Activated CD4-positive, alpha-beta T cell treated with anti-CD3 and anti-CD28 coated beads for 24 hours (primary cell): ENCODE measurements at regions not wholly inside any gene's neighbourhood (a gene's known extent, or its start where the extent isn't known, plus 50 kb on each side); places are given as distances from the start of the nearest gene placed in this dataset.

Experiments used
- DNase-seq, 2 donors: peaks; one replicate each; pipeline ENCODE4 v3.0.0-alpha.2; 2020; ENCODE audit warnings: low read depth in 2 of 2

DNA sequence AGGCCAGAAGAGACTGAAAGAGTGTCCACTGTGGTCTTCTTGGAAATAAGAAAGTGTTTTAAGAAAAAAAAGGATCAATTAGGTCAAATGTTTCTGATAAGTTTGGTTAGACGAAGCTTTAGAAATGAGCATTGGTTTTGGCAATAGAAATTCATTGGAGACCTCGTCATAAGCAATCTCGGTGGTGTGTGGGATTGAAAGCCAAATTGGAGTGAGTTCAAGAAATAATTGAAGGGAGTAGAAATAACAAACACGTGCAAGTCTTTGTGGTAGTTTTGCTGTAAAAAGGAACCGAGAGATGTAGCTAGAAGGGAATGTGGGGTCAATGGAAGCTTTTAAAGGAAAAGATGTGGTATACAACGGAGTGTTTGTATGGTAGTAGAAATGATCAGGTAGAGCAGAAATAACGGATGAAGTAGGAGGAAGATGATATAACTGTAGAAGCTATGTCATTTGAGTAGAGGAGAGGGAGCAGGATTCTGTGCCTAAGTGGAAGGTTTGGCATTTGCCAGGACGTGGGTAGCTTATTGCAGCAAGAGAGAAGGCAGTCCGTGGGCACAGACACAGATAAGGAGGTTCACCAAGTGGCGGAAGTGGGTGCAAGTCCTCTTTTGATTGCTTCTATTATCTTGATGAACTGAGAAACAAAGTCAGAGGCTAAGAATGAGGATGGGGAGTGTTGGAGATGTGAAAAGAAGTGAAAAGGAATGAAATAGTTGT is 146.2 kb downstream of the DACT1 start:
- DNase-seq: no peak

DNA sequence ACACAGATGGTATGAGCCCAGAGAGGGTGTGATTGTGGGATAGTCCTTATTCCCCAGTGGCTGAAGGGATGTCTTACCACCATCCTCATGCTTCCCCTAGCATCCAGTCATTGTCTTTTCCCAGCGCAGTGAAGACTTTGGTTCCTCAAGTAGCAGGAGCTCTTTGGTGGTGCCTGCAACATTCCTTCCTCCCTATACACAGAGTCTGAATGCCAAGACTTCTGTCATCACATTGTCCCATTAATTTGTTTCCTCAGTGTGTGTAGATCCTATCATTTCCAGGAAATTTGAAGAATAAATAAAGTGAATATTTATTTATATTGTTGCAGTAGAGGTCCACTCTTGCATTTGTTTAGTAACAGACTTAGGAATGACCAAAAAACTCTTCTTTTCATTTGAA is 147.2 kb downstream of the DACT1 start:
- DNase-seq: no peak

DNA sequence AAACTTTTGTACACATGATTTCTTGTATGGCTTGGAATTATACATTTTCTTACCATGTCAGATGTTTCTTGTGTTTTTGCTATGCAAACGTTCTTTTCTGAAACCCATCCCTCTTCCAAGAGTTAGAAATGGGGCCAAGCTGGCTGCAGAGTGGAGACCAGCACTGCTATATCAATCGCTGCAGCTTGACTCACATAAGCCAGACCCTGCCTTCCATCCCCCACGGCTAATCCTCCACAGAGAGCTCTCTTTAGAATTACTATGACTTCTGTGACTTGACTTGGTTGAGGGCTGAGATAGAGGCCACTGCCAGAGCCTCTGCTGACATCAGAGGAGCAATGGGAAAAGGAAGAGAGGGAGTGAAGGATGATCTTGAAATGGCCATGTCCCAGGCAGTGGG is 147.9 kb downstream of the DACT1 start:
- no peak for DNase-seq

DNA sequence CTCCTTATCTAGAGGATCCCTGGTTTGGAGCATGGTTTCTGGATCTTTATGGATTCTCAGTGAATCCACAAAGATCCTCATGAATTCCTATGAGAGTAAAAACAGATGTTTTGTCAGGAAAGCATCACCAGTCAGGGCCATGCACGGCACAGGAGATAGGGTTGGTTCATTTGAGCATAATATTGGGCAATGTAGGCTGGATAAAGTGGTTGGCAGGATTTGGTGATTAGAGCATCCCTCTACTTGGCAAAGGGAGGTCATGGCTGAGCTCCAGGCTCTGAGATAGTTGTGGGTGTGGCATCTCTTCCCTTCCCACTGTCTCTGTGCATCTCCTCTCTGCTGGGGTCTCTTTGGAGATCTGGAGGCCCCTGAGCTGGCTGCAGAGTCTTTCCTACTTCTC is 149.8 kb downstream of the DACT1 start:
- DNase-seq: no peak

DNA sequence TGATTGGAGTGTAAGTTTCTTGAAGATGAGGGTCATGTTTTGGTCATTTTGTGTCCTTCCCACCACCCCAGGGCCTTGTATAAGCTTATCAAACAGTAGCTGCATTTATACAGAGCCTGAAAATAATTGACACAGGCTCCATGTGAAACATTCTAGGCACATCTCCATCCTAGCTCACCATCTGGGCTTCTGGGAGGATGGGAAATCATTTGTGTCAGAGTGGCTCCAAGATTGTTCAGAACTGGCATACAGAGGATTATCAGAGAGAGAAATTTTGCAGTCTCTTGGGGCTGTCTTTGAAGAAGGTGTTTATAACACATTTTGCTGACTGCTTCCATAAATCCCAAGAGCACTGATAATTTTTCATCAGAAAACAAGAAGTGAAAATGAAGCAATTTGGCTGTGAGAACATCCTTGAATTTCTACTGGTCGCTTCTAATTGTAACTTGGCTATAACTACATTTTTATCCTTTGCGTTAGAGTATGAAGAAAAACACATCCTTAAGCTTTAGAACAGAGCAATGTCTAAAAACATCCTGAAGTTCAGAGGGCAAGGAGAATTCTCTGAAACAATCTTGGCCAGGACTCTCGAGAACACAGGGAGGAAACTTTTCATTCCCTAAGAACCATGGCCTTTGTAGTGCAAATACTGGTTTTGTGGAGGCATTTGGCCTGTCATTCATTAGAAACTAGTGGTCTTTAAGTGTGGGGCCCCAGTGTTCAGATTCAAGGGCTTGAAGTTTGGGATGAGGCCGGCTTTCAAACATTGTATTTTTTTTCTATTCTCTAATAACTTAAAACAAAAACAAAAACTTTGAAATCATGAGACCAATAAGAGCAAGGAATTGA is 151.1 kb downstream of the DACT1 start:
- DNase-seq: no peak

DNA sequence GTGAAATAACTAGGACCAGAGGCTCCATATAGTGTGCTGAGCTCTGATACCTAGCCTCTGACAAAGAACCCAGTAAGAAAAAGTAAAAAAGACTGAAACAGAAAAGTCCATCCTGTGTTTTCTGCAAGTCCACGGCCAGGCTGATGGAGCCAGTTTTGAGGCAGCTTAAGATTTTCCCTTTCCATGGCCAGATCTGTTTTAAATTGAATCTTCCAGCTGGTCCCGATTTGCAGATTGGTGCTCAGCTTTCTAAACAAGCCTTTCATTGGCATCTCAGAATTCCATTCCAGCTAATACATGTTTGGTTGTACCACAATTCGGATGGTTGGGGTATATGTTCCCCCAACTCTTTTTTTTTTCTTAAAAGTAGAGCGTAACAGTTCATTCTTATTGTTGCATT is 152.0 kb downstream of the DACT1 start:
- DNase-seq: no peak

DNA sequence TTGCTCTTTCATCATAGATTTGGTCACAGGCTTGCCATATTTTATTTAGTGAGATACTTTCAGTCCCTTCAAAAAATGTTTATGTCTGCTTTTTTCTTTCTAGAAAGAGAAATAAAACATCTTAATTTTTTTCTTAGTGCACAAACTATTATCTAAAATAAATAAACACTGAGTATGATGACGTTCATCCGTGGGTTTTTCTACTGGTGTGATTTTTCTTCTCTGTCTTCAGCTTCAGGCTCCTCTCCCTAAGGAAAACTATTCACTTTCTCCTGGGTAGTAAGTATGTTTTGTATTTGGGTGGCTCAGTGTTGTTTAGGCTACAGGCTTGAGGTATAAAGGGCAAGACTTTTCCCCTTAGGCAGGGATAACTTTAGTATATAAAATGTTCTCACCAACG is 154.7 kb downstream of the DACT1 start:
- no peak for DNase-seq

DNA sequence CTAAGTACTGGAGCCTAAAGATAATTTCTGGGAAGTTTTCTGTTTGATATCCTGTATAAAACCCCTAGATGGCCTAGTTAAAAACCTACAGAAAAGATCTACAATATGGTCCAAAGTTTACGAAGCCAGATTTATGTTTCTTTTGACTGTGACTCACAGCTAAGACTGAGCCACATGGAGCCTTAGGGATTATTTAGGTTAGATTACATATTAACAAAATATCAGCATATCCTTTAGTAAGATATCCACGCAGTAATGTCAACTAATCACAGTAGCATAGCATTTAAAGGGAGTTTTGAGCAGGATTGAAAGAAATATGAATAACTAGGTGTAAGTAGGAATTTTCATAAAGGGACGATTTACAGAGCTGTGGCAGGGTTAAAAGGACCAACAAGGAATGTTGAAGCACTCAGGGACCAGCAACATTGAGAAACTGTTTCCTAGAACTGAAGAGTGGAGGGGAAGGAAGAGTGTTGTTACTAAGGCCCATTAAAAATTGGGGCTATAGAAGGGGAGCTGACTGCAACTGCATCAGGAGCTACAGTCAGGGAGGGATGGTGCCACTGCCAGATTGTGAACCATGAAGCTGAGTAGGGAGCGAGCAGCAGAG is 155.5 kb downstream of the DACT1 start:
- DNase-seq: no peak

DNA sequence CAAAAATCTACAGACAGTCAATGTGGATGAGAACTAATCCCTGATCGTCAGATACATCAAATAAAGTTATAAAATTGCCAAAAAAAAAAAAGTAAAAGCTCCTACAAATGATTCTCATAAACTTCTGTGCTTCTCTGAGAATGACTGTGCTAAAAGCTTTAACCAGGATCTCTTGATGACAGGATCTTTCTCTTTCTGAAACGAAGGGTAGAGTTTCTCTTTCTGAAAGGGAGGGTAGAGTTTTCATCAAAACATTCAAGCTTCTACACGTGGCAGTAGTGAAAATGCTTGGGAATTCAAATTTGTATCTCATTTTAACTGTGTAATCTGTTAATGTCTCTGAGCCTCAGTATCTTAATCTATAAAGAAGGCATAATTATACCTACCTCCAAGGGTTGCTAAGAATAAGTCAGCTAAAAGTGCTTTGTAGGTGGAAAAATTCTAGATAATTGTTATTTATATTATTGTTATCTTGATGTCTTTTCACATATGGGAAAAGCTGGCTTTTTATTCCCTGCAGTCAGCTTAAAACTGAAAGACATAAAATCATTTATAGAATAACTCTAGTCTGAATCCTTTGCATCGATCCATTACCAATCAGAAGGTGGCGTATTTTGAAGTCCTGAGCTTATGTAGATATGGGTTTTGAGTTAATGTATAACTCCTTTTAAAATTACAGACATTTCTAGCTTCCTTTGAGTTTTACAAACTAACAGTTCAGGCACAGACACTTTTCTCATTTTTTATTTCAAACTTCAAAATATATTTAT is 157.4 kb downstream of the DACT1 start:
- DNase-seq: no peak

DNA sequence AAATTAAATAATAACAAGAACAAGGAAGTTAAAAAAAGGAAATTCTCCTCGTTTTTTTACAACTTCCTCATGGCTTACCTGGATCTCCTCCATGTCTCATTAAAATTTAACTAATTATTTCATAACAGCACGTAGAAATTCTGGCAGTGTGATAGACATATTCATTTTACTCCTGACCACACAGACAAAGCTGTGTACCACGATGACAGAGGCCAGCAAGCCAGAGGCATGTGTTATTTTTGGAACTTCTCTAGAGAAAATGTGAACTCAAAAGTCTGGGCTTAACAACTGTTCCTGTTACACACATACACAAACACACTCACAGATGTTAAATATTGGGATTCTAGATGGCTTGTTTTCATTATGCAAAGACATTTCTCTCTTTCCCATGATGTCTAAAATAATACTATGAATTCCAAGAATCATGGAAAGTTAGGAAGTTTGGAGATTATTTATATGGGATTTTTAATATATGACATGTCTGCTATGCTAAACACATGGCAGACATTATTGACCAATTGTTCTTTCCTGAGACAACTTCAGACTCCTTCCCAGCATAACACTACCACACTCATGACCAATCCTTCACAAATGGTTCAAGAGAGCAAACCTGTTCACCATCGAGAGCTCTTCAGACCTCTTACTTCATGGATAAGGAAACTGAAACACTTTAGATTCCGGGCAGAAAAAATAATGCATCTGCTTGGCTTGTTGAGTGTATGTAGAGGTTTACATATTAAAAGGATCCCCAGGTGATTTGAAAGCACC is 158.7 kb downstream of the DACT1 start:
- DNase-seq: no peak

DNA sequence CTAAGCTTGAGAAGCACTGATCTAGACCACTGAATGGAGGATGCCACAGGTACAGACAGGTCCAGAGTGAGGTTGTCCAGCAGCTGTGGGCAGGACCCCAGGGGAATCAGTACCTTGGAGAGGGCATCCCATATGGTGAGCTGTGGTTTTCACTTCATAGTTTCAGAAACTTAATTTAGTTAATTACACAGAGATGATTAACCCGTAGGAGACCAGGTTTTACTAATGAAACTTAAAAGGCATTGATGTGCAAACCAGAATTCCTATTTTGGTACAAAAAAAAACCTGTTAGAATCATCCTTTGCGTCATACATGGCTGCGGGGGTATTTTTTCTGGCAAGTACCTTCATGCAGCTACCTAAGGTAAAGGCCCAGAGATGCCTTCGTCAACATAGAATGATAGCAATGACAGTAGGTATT is 159.3 kb downstream of the DACT1 start:
- no peak for DNase-seq

DNA sequence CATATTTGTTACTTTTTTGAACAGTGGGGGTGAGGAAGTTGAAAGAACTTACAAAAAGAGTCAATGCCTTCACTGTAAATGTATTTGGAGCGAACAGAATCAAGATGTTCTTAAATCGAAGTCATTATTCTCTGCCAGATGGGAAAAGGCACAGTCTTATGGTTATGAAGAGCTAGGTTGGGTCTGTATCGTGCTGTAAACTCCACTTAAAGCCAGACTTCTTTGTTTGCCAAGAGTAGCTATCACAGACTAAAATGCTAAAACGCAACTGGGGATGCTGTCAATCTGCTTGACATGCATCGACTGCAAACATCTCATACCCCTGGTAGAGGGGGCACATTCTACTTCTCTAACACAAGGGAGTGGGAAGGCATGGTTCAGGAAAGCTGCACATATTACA is 160.4 kb downstream of the DACT1 start:
- DNase-seq: no peak

DNA sequence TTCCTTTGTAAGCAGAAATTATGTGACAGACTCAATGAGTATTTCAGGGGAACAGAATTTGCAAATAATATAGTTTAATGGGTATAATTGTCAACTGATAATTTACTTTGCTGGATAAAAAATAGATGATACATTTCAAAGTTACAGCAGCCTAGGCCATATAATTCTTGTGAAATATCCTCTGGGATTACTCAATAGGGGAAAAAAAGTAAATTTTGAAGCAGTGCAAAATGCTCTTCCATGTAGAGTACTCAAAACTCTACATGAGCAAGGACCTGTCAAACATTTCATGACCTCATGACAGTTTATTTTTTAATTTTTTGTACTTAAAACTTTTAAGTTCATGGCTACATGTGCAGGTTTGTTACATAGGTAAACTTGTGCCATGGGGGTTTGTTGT is 163.3 kb downstream of the DACT1 start:
- no peak for DNase-seq

DNA sequence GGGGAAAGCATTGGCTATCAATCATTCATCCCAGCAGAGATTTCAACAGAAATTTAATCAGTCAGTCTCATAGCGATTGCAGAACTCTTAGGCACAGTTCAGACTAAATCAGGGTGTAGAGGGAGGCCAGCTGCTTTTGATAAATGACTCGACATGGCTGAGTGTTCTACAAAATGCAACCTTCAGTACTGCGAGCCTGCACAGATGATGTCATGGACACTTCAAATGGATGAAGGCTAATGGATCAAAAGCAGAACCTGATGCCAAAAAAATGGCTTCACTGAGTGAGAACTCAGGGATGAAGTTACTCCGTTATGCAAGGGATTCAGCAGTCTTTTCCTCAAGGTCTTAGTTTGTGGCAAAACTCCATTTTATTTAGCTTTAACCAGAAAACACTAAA is 167.3 kb downstream of the DACT1 start:
- DNase-seq: no peak

DNA sequence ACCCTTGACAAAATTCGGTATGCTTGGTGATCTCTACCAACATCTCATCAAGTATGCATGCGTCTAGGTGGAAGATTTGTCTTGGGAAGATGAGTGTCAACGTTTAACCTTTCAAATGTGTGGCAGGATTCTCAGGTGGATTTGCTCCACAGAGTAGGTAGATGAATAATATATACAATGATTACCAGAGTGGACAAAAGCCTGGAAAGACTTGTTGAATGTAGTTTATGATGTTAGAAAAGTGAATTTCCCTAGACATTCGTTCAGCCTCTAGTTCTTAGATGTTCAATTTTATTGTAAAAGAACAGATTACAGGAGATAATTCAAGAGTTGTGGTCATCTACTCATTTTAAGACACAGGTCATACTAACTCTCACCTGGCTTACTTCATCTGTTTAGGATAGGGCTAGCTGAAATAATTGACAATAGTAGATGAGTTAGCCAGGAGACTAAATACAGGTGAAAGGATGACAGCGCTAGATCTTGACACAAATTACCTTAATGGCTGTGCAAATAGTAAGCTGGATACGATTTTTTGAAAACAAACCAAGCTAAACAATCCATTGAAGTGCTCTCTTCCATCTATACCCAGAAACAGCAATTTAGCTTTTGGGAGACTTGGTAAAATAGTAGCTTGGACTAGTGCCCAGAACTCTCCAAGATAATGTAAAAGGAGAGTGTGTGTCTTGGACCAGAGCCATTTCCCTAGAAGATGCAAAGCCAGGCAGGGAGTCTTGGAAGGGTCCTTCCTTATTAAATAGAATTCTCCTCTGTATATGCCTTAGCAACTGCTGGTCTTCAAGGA is 168.0 kb downstream of the DACT1 start:
- DNase-seq: no peak

DNA sequence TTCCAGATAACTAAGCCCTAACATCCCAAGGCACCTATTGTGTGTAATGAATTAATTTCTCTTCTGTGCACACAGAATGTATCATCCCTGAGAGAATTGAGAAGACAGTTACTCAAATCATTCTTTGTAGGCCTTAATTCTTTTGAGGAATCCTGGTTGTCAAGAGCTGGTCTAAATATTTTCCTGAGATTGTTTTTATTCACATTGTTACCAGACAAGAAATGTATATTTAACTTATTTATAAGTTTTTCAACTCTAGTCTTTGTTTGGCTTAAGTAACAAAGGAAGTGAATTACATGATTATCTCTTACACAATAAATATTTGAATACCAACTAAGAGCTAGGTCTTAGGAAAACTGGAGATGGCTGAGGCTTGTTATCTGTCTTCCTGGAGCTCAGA is 169.4 kb downstream of the DACT1 start:
- DNase-seq: no peak

DNA sequence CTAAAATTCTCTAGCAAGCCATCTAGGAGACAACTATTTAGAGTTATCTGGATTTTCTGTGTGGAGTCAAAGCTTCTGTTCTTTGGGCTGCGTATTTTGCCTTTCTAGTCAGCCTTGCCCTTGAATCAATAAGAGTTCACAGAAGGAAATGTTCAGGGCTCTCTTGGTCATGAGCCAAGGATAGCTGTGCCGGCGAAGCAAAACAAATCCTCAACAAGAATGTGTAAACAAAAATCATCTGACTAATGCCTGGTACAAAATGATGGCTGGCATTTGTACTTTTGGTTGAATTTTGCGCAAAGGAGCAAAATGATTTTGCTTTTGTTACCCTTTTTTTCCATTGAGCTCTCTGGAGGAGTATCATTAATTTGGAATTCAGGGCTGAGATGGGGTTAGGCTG is 171.1 kb downstream of the DACT1 start:
- DNase-seq: no peak

DNA sequence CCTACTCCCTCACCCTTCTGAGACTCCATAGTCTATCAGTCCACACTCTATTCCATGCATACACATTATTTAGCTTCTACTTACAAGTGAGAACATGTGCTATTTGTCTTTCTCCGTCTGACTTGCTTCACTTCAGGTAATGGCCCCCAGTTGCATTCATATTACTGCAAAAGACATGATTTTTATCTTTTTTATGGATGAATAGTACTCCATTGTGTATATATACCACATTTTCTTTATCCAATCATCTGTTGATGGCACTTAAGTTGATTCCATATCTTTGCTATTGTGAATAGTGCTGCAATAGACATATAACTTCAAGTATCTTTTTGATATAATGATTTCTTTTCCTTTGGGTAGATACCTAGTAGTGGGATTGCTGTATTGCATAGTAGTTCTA is 171.8 kb downstream of the DACT1 start:
- no peak for DNase-seq

DNA sequence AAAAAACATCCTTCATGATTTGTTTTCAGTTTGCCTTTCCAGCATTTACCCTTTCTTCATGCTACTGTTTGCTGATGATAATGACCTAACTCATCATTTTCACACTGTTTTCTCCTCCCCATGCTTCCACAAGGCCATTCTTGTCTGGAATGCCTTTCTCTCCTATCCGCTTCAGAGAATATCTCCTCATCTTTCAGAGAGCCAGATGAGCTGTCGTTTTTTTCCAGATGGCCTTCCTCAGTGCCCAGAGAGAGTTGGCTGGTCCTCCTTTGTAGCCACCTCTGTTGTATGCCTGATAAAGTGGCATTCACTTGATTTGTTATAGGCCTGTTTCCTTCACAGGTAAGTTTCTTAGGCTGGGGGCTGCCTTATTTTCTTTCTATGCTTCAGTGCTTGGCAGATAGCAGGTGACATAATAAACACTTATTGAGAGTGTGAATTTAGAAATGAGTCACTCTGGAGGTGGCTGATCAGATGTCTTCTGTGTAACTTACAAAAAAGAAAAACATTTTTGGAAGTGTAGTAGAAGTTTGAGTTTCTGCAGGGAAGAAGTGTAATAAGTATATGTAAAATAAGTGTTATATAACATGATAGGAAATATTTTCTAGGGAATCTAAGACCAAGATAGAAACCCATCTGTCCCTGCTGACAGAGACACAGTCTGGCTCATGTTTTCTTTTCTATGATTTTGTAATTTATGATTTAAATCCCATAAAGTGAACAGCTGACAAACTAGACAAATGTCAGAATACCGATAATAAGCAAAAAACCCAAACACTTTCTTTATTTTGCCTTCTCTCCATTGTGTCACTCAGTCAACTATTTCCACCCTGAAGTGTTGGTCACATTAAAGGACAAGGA is 174.5 kb downstream of the DACT1 start:
- DNase-seq: no peak

DNA sequence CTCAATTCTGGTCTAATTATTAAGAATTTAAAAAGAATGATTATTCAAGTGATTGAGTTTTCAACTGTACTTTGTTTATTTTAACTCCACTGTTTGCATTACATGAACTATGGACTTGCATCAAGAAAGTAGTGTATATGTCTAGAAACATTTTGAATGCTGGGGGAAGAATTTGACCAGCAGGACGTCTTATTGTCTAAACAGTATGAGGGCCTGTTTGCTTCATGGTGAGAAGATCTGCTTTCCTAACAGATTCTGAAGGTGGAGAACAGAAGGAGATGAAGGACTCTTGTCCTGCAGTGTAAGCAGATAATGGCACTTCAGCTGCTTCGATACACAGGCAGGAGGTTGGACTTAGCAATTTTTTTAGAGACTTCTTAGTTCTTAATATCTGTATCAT is 176.0 kb downstream of the DACT1 start:
- DNase-seq: no peak
